ENCODE measurements at regions not wholly inside any gene's neighbourhood (a gene's known extent, or its start where the extent isn't known, plus 50 kb on each side); places are given as distances from the start of the nearest gene placed in this dataset.

DNA sequence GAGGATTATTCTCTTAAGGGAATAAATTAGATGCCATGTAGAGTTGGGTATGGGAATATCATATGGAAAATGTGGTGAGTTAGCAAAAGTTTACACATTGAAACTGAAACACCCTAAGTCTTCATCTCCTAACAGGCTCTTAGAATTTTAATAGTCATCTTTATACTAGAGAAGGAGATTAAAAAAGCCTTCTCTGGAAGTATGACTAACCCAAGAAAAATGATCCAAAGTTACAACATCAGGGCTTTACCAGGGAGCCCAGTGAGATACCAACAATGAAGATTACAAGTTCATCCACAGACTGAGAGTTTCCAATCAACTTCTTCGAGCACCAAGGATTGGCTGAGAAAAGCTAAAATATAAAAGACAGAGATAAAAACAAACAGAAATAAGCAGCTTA is 70.0 kb upstream of the KIAA0040 start:
- TF ChIP-seq, protein P1, sequence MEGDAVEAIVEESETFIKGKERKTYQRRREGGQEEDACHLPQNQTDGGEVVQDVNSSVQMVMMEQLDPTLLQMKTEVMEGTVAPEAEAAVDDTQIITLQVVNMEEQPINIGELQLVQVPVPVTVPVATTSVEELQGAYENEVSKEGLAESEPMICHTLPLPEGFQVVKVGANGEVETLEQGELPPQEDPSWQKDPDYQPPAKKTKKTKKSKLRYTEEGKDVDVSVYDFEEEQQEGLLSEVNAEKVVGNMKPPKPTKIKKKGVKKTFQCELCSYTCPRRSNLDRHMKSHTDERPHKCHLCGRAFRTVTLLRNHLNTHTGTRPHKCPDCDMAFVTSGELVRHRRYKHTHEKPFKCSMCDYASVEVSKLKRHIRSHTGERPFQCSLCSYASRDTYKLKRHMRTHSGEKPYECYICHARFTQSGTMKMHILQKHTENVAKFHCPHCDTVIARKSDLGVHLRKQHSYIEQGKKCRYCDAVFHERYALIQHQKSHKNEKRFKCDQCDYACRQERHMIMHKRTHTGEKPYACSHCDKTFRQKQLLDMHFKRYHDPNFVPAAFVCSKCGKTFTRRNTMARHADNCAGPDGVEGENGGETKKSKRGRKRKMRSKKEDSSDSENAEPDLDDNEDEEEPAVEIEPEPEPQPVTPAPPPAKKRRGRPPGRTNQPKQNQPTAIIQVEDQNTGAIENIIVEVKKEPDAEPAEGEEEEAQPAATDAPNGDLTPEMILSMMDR (IDR thresholded peaks at IDR 0.05): no peak
- no peak for TF ChIP-seq POLR2A (IDR thresholded peaks at IDR 0.05)
- no peak for TF ChIP-seq EP300 (IDR thresholded peaks at IDR 0.05)
- TF ChIP-seq POLR2AphosphoS5 (IDR thresholded peaks at IDR 0.05): no peak
